ENCODE measurements at regions not wholly inside any gene's neighbourhood (a gene's known extent, or its start where the extent isn't known, plus 50 kb on each side); places are given as distances from the start of the nearest gene placed in this dataset.

GRCh38 chr15:69863446-69863845, 234.3 kb downstream of the TLE3 start:
- DNase-seq (ENCODE audit: low read depth, low spot score), result no peak
- ChIA-PET POLR2A (no interaction called here), CTCF (interaction anchor here (0.6 to 1.2 kb wide), 3 partner anchors 10 to 70 kb away, joined by 3 to 4 read pairs (median 3); no protein-coding TSS in a partner anchor)

GRCh38 chr15:69865369-69865768, 232.3 kb downstream of the TLE3 start:
- TF ChIP-seq CTCF (IDR thresholded peaks at IDR 0.05; ENCODE audit: insufficient read depth, low read length, missing control alignments), result no peak
- no peak for DNase-seq (ENCODE audit: low read depth, low spot score)
- H3K4me3 ChIP-seq (ENCODE audit: low read depth, low read length), result no peak overlapping the region
- POLR2A ChIA-PET, result interaction anchor here (0.6 kb wide), 1 partner anchor 731 kb away, joined by 3 read pairs; no protein-coding TSS in a partner anchor
- CTCF ChIA-PET, result interaction anchor here (0.6 kb wide), 1 partner anchor 974 kb away, joined by 4 read pairs; no protein-coding TSS in a partner anchor

More at GRCh38 chr15:69863446-69863845, 234.3 kb downstream of the TLE3 start:
- TF ChIP-seq CTCF (IDR thresholded peaks at IDR 0.05; ENCODE audit: insufficient read depth, low read length, missing control alignments), result no peak
- H3K4me3 ChIP-seq (ENCODE audit: low read depth, low read length), result no peak overlapping the region

GRCh38 chr15:69868756-69869155, 229.0 kb downstream of the TLE3 start:
- POLR2A ChIA-PET, result no interaction called here
- no peak for DNase-seq (ENCODE audit: low read depth, low spot score)
- H3K4me3 ChIP-seq (ENCODE audit: low read depth, low read length), result no peak overlapping the region
- TF ChIP-seq CTCF (IDR thresholded peaks at IDR 0.05; ENCODE audit: insufficient read depth, low read length, missing control alignments), result no peak
- CTCF ChIA-PET, result no interaction called here

- TF ChIP-seq CTCF (IDR thresholded peaks at IDR 0.05; ENCODE audit: insufficient read depth, low read length, missing control alignments), result no peak
- ChIA-PET CTCF (no interaction called here), POLR2A (no interaction called here)
- no peak for DNase-seq (ENCODE audit: low read depth, low spot score)
- H3K4me3 ChIP-seq (ENCODE audit: low read depth, low read length), result no peak overlapping the region
Measured at GRCh38 chr15:69869291-69869690, 228.4 kb downstream of the TLE3 start.

GRCh38 chr15:69869881-69870505, 227.7 kb downstream of the TLE3 start:
- ChIA-PET CTCF (interaction anchor here (0.7 kb wide), 1 partner anchor 12 kb away, joined by 3 read pairs; no protein-coding TSS in a partner anchor), POLR2A (no interaction called here)
- TF ChIP-seq CTCF (IDR thresholded peaks at IDR 0.05; ENCODE audit: insufficient read depth, low read length, missing control alignments), result no peak

GRCh38 chr15:69871511-69872134, 226.1 kb downstream of the TLE3 start:
- TF ChIP-seq CTCF (IDR thresholded peaks at IDR 0.05; ENCODE audit: insufficient read depth, low read length, missing control alignments), result no peak
- no peak overlapping the region for H3K4me3 ChIP-seq (ENCODE audit: low read depth, low read length)
- ChIA-PET CTCF (no interaction called here), POLR2A (no interaction called here)
- DNase-seq (ENCODE audit: low read depth, low spot score), result no peak

More at GRCh38 chr15:69869881-69870505, 227.7 kb downstream of the TLE3 start:
- no peak overlapping the region for H3K4me3 ChIP-seq (ENCODE audit: low read depth, low read length)
- no peak for DNase-seq (ENCODE audit: low read depth, low spot score)
